Panc1 (cell line): ENCODE measurements at regions not wholly inside any gene's neighbourhood (a gene's known extent, or its start where the extent isn't known, plus 50 kb on each side); places are given as distances from the start of the nearest gene placed in this dataset.
A peak's percentile ranks its signal among the peaks of the same experiment; 100 is the strongest.

ENCODE experiments used
- ATAC-seq: fragments of 200-7000 bp; cut with Tn5 transposase; 2 replicates; pipeline ENCODE4 v1.9.1; 2020; ENCODE audit warnings: mild to moderate bottlenecking, moderate library complexity
- BruUV-seq: library from RNA; stranded (reverse); fragments of 400-500 nt; replicated peaks from 2 replicates; lab custom pipeline; 2021; lab: Mats Ljungman, UMichigan
- CTCF ChIA-PET: fragments of 300-600 bp; sonication (Branson Sonifier 250); formaldehyde crosslinking; loops from one replicate; lab custom pipeline; 2022; ENCODE audit warnings: antibody characterized with exemption; lab: Charles Lee
- POLR2A ChIA-PET: fragments of 300-600 bp; sonication (Branson Sonifier 250); formaldehyde crosslinking; loops from one replicate; lab custom pipeline; 2022; ENCODE audit warnings: antibody characterized with exemption; lab: Charles Lee
- DNase-seq: peaks from one replicate; pipeline ENCODE4 v3.0.0-alpha.2; 2010; ENCODE audit warnings: low read depth, low spot score
- H3K27ac ChIP-seq: 2 replicates; pipeline ENCODE4 v1.5.1; 2011; ENCODE audit warnings: mild to moderate bottlenecking, low read length, inconsistent platforms
- H3K27me3 ChIP-seq: fragments of 200-500 bp; sonication (Bioruptor generic); 2 replicates; pipeline ENCODE4 v1.6.0; 2014; ENCODE audit warnings: low read length, inconsistent platforms; ENCODE audit not compliant: control insufficient read depth, insufficient read depth
- H3K36me3 ChIP-seq: fragments of 200-500 bp; sonication (Bioruptor generic); 2 replicates; pipeline ENCODE4 v1.5.1; 2014; ENCODE audit warnings: inconsistent platforms, mild to moderate bottlenecking, low read length, moderate library complexity; ENCODE audit not compliant: control insufficient read depth, insufficient read depth
- H3K4me1 ChIP-seq: 2 replicates; pipeline ENCODE4 v1.5.1; 2011; ENCODE audit warnings: inconsistent platforms, mild to moderate bottlenecking, low read length, moderate library complexity; ENCODE audit not compliant: control insufficient read depth, insufficient read depth
- H3K4me3 ChIP-seq, 2 experiments: 2 replicates each; pipeline ENCODE4 v1.5.1; 2011 to 2012; ENCODE audit warnings: low read depth in 2 of 2, low read length in 2 of 2, mild to moderate bottlenecking in 2 of 2, inconsistent platforms in 1 of 2, moderate library complexity in 1 of 2
- H3K9me3 ChIP-seq: fragments of 200-500 bp; sonication (Bioruptor generic); 2 replicates; pipeline ENCODE4 v1.5.1; 2014; ENCODE audit warnings: low read depth, mild to moderate bottlenecking, inconsistent platforms, low read length, moderate library complexity; ENCODE audit not compliant: control insufficient read depth, insufficient read depth
- POLR2AphosphoS5 ChIP-seq: IDR thresholded peaks from 2 replicates; pipeline ENCODE4 v1.6.1; 2012; ENCODE audit warnings: mild to moderate bottlenecking, low read depth, low read length, moderate library complexity
- SIN3A ChIP-seq: IDR thresholded peaks from 2 replicates; pipeline ENCODE4 v1.6.1; 2012; ENCODE audit warnings: low read depth, mild to moderate bottlenecking, low read length, moderate library complexity, borderline replicate concordance; ENCODE audit not compliant: insufficient read depth
- TCF7L2 ChIP-seq: IDR thresholded peaks from 2 replicates; pipeline ENCODE4 v1.6.1; 2011; ENCODE audit warnings: mild to moderate bottlenecking, low read depth, low read length, inconsistent platforms
- in situ Hi-C: cut with HindIII; loops from 2 replicates; pipeline ENCODE4 v1.10.0; 2016; ENCODE audit warnings: low sequenced_read_pairs, low pct_unique_long_range_greater_than_20kb
- intact Hi-C: fragments of 100-400 bp; cut with micrococcal nuclease; formaldehyde crosslinking; loops from one replicate; pipeline ENCODE4 v1.10.0; 2022; ENCODE audit not compliant: unreplicated experiment
- TF ChIP-seq, protein P1 (sequence below), 2 experiments: IDR thresholded peaks; 2 replicates each; pipeline ENCODE4 v1.6.1; 2011 to 2012; ENCODE audit warnings: low read depth in 2 of 2, control low read depth in 1 of 2, low read length in 1 of 2, mild to moderate bottlenecking in 1 of 2, moderate library complexity in 1 of 2; ENCODE audit not compliant: insufficient read depth in 1 of 2
- TF ChIP-seq, protein P2 (sequence below): fragments of 450-650 bp; IDR thresholded peaks from 2 replicates; pipeline ENCODE4 v1.5.1; 2017; ENCODE audit warnings: mild to moderate bottlenecking

DNA sequence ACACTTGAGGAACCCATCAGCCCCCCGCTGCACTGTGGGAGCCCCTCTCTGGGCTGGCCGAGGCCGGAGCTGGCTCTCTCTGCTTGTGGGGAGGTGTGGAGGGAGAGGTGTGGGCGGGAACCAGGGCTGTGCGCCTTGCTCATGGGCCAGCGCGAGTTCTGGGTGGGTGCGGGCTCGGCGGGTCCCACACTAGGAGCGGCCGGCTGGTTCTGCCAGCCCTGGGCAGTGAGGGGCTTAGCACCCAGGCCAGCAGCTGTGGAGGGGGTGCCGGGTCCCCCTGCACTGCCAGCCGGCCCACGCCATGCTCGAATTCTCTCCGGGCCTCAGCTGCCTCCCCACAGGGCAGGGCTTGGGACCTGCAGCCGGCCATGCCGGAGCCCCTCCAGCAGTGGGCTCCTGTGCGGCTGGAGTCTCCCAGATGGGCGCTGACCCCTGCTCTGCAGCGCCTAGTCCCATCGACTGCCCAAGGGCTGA is 430.2 kb downstream of the FAT4 start:
- TF ChIP-seq, protein P1, sequence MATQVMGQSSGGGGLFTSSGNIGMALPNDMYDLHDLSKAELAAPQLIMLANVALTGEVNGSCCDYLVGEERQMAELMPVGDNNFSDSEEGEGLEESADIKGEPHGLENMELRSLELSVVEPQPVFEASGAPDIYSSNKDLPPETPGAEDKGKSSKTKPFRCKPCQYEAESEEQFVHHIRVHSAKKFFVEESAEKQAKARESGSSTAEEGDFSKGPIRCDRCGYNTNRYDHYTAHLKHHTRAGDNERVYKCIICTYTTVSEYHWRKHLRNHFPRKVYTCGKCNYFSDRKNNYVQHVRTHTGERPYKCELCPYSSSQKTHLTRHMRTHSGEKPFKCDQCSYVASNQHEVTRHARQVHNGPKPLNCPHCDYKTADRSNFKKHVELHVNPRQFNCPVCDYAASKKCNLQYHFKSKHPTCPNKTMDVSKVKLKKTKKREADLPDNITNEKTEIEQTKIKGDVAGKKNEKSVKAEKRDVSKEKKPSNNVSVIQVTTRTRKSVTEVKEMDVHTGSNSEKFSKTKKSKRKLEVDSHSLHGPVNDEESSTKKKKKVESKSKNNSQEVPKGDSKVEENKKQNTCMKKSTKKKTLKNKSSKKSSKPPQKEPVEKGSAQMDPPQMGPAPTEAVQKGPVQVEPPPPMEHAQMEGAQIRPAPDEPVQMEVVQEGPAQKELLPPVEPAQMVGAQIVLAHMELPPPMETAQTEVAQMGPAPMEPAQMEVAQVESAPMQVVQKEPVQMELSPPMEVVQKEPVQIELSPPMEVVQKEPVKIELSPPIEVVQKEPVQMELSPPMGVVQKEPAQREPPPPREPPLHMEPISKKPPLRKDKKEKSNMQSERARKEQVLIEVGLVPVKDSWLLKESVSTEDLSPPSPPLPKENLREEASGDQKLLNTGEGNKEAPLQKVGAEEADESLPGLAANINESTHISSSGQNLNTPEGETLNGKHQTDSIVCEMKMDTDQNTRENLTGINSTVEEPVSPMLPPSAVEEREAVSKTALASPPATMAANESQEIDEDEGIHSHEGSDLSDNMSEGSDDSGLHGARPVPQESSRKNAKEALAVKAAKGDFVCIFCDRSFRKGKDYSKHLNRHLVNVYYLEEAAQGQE (IDR thresholded peaks at IDR 0.05; ENCODE audit: insufficient read depth in 1 of 2, low read depth in 2 of 2, low read length in 1 of 2): no peak
- TF ChIP-seq TCF7L2 (no peak), POLR2AphosphoS5 (no peak), SIN3A (no peak)
- TF ChIP-seq, protein P2, sequence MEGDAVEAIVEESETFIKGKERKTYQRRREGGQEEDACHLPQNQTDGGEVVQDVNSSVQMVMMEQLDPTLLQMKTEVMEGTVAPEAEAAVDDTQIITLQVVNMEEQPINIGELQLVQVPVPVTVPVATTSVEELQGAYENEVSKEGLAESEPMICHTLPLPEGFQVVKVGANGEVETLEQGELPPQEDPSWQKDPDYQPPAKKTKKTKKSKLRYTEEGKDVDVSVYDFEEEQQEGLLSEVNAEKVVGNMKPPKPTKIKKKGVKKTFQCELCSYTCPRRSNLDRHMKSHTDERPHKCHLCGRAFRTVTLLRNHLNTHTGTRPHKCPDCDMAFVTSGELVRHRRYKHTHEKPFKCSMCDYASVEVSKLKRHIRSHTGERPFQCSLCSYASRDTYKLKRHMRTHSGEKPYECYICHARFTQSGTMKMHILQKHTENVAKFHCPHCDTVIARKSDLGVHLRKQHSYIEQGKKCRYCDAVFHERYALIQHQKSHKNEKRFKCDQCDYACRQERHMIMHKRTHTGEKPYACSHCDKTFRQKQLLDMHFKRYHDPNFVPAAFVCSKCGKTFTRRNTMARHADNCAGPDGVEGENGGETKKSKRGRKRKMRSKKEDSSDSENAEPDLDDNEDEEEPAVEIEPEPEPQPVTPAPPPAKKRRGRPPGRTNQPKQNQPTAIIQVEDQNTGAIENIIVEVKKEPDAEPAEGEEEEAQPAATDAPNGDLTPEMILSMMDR: no peak
- ChIA-PET CTCF (no interaction called here), POLR2A (no interaction called here)

DNA sequence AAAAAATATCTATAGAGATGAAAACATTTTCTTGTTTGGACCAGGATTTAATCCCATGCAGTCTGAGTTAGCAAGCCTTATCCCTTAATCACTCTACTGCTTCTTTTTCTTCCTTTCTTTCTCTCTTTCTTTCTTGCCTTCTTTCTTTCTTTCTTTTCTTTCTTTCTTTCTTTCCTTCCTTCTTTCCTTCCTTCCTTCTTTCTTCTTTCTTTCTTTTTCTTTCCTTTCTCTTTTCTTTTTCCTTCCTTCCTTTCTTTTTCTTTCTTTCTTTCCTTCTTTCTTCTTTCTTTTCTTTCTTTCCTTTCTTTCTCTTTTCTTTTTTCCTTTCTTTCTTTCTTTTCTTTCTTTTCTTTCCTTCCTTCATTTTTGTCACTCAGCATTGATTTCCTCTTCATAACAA is 434.6 kb downstream of the FAT4 start:
- H3K36me3 ChIP-seq: no peaks in the 10 kb centered on the region
- H3K9me3 ChIP-seq: no peaks in the 10 kb centered on the region; the same call in 1 of the 2 replicates
- no peaks in the 10 kb centered on the region; the same call in 1 of the 2 replicates for H3K4me1 ChIP-seq
- in situ Hi-C loops: no loop called here
- no TSS peak for BruUV-seq
- H3K4me3 ChIP-seq: no peak overlapping the region
- intact Hi-C loops: no loop called here
- TF ChIP-seq TCF7L2: no peak
- TF ChIP-seq, protein P2: no peak
- no peak for TF ChIP-seq POLR2AphosphoS5
- TF ChIP-seq SIN3A: no peak
- TF ChIP-seq, protein P1 (IDR thresholded peaks at IDR 0.05; ENCODE audit: insufficient read depth in 1 of 2, low read depth in 2 of 2, low read length in 1 of 2): no peak
- ATAC-seq (no peak), DNase-seq (no peak)
- peak overlapping the region; percentile 39; the same call in 1 of the 2 replicates for H3K27ac ChIP-seq
- no peaks in the 10 kb centered on the region for H3K27me3 ChIP-seq
- ChIA-PET CTCF (no interaction called here), POLR2A (no interaction called here)

More for the DNA sequence above, 430.2 kb downstream of the FAT4 start:
- ATAC-seq: no peak
- Histone ChIP-seq H3K9me3 (no peaks in the 10 kb centered on the region; the same call in 1 of the 2 replicates), H3K27ac (no peak overlapping the region), H3K4me3 (no peak overlapping the region), H3K36me3 (no peaks in the 10 kb centered on the region), H3K4me1 (no peaks in the 10 kb centered on the region), H3K27me3 (no peaks in the 10 kb centered on the region)
- no peak for DNase-seq
- in situ Hi-C loops: no loop called here
- intact Hi-C loops: no loop called here
- no TSS peak for BruUV-seq
